Stimulated activated naive CD8-positive, alpha-beta T cell treated with anti-CD3 and anti-CD28 coated beads, Interleukin-15, amount 100 ng/mL, for 72 hours (primary cell): ENCODE measurements at regions not wholly inside any gene's neighbourhood (a gene's known extent, or its start where the extent isn't known, plus 50 kb on each side); places are given as distances from the start of the nearest gene placed in this dataset.
"Not testable (repeated sequence)": the region's sequence is repeated elsewhere in the genome, so short reads cannot be mapped to it uniquely, and the experiment has no call there.

Experiments used
- ATAC-seq: fragments of 150-1000 bp; cut with Tn5 transposase; 2 replicates; pipeline ENCODE4 v1.10.0; 2021; ENCODE audit warnings: mild to moderate bottlenecking, moderate library complexity
- DNase-seq, 2 donors: peaks; one replicate each; pipeline ENCODE4 v3.0.0; 2021 to 2022
- H3K27ac Mint-ChIP-seq, 2 donors: one replicate each; pipeline ENCODE4 v1.8.0; 2022; ENCODE audit warnings: mild to moderate bottlenecking in 2 of 2, mixed read lengths in 2 of 2, moderate library complexity in 2 of 2
- H3K27me3 Mint-ChIP-seq: one replicate; pipeline ENCODE4 v1.8.0; 2022; ENCODE audit warnings: mixed read lengths
- H3K4me1 Mint-ChIP-seq: one replicate; pipeline ENCODE4 v1.8.0; 2022; ENCODE audit warnings: mild to moderate bottlenecking, mixed read lengths
- H3K4me3 Mint-ChIP-seq, 2 donors: one replicate each; pipeline ENCODE4 v1.8.0; 2022; ENCODE audit warnings: mild to moderate bottlenecking in 2 of 2, mixed read lengths in 2 of 2, moderate library complexity in 1 of 2
- H3K9me3 Mint-ChIP-seq, 2 donors: one replicate each; pipeline ENCODE4 v1.8.0; 2022; ENCODE audit warnings: mixed read lengths in 2 of 2

GRCh38 chr16:27633221-27633620 lies 83.3 kb downstream of the KATNIP start:
- peak overlapping the region in 1 of 2 donors; percentile 54 for H3K27ac Mint-ChIP-seq
- H3K4me3 Mint-ChIP-seq, result no peak overlapping the region
- no peaks in the 10 kb centered on the region for H3K27me3 Mint-ChIP-seq
- ATAC-seq, result no peak
- no peaks in the 10 kb centered on the region for H3K4me1 Mint-ChIP-seq
- H3K9me3 Mint-ChIP-seq, result no peaks in the 10 kb centered on the region
- DNase-seq, result no peak

- H3K4me3 Mint-ChIP-seq, result no peak overlapping the region
- no peak overlapping the region for H3K27ac Mint-ChIP-seq
- ATAC-seq (no peak), DNase-seq (no peak)
- H3K9me3 Mint-ChIP-seq, result no peaks in the 10 kb centered on the region
- H3K27me3 Mint-ChIP-seq, result no peaks in the 10 kb centered on the region
- H3K4me1 Mint-ChIP-seq, result no peaks in the 10 kb centered on the region
These were observed 83.8 kb downstream of the KATNIP start for GRCh38 chr16:27633721-27634120.

- DNase-seq (no peak), ATAC-seq (no peak)
- no peak overlapping the region for H3K27ac Mint-ChIP-seq
- no peaks in the 10 kb centered on the region for H3K4me1 Mint-ChIP-seq
- no peaks in the 10 kb centered on the region for H3K9me3 Mint-ChIP-seq
- H3K4me3 Mint-ChIP-seq, result no peak overlapping the region
- no peaks in the 10 kb centered on the region for H3K27me3 Mint-ChIP-seq
These were observed 84.8 kb downstream of the KATNIP start for GRCh38 chr16:27634779-27635178.

DNA sequence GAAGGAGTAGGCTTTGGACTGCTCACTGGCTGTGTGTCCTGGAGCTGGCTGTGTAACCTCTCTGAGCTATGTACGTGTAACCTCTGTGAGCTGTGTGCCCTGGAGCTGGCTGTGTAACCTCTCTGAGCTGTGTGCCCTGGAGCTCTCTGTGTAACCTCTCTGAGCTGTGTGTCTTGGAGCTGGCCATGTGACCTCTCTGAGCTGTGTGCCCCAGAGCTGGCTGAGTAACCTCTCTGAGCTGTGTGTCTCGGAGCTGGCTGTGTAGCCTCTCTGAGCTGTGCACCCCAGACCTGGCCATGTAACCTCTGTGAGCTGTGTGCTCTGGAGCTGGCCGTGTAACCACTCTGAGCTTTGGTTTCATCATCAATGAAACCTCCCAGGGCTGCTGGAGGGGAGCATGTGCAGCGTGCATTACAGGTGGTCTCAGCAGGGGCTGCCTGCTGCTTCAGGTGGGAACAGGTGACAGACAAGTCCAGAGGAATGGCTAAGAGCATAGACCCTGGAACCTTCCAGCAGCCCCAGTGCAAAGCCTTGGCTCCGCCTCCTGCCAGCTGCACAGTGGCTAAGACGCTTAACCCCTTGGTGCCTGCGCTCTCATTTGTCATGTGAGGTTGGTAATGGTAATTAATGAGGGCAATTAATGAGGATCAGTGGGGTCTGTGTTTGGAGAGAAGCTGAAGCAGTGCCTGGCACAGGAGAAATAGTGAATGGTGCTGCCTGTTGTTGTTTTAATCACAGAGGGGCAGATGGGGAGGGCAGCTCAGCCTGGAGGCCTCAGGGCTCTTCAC lies 86.7 kb downstream of the KATNIP start:
- H3K27me3 Mint-ChIP-seq, result no peaks in the 10 kb centered on the region
- peak overlapping the region in 1 of 2 donors; percentile 42 for H3K27ac Mint-ChIP-seq
- no peak for DNase-seq
- no peaks in the 10 kb centered on the region for H3K4me1 Mint-ChIP-seq
- ATAC-seq, result no peak
- H3K9me3 Mint-ChIP-seq, result no peaks in the 10 kb centered on the region
- H3K4me3 Mint-ChIP-seq, result no peak overlapping the region

GRCh38 chr16:27638833-27639560 lies 89.1 kb downstream of the KATNIP start:
- Mint-ChIP-seq H3K27ac (no peak overlapping the region), H3K27me3 (no peaks in the 10 kb centered on the region), H3K4me3 (no peak overlapping the region), H3K4me1 (no peaks in the 10 kb centered on the region), H3K9me3 (no peaks in the 10 kb centered on the region)
- ATAC-seq (no peak), DNase-seq (no peak)

- H3K27ac Mint-ChIP-seq, result no peak overlapping the region
- no peak overlapping the region for H3K4me3 Mint-ChIP-seq
- no peaks in the 10 kb centered on the region for H3K27me3 Mint-ChIP-seq
- no peaks in the 10 kb centered on the region for H3K4me1 Mint-ChIP-seq
- no peaks in the 10 kb centered on the region for H3K9me3 Mint-ChIP-seq
- ATAC-seq (peak; percentile 78), DNase-seq (peak; percentile 17 to 31)
These were observed 89.8 kb downstream of the KATNIP start for GRCh38 chr16:27639561-27640276.

DNA sequence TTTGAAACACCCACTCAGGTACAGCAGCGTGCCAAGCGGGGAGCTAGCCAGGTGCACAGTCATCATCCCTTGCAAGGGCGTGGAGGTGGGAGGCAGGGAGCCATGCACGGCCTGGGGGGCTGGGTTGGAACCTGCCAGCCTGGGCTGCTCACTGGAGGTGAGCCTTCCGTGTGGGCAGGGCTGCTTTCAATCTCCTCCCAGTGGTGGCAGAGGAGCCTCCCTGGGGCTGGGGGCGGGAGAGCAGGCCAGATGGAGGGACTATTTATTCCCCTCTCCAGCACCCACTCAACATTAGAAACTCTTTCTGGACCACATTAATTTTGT lies 90.3 kb downstream of the KATNIP start:
- H3K27ac Mint-ChIP-seq, result no peak overlapping the region
- no peaks in the 10 kb centered on the region for H3K9me3 Mint-ChIP-seq
- no peak for ATAC-seq
- no peaks in the 10 kb centered on the region for H3K27me3 Mint-ChIP-seq
- DNase-seq, result no peak
- H3K4me3 Mint-ChIP-seq, result no peak overlapping the region
- no peaks in the 10 kb centered on the region for H3K4me1 Mint-ChIP-seq

- no peaks in the 10 kb centered on the region for H3K9me3 Mint-ChIP-seq
- DNase-seq (no peak), ATAC-seq (no peak)
- H3K27me3 Mint-ChIP-seq, result no peaks in the 10 kb centered on the region
- H3K4me1 Mint-ChIP-seq, result peaks cover 3% of the 10 kb centered on the region
- no peak overlapping the region for H3K27ac Mint-ChIP-seq
- no peak overlapping the region for H3K4me3 Mint-ChIP-seq
These were observed 91.3 kb downstream of the KATNIP start for GRCh38 chr16:27641260-27641659.

DNA sequence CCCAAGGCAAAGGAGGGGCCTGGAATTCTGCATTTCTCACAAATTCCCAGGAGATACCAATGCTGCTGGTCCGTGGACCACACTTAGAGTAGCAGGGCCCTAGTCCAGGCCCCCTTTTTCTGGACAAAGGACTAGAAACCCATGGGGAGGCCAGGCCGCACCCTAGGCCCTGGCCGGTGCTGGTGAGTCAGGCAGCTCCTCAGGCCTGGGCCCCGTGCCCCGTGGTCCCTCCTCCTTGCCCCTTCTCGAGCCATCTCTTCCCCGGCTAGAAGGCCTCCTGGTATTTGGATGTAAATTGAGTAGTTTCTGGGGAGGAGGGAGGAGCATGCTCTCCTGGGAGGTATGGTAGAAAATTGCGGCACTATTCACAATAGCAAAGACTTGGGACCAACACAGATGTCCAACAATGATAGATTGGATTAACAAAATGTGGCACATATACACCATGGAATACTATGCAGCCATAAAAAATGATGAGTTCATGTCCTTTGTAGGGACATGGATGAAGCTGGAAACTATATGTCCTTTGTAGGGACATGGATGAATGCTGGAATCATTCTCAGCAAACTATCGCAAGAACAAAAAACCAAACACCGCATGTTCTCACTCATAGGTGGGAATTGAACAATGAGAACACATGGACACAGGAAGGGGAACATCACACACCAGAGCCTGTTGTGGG lies 91.9 kb downstream of the KATNIP start:
- H3K4me3 Mint-ChIP-seq, H3K4me1 Mint-ChIP-seq: not testable (repeated sequence)

GRCh38 chr16:27642756-27643155 lies 92.8 kb downstream of the KATNIP start:
- Mint-ChIP-seq H3K9me3 (no peaks in the 10 kb centered on the region), H3K4me1 (peaks cover 5% of the 10 kb centered on the region), H3K27me3 (no peaks in the 10 kb centered on the region), H3K27ac (no peak overlapping the region), H3K4me3 (no peak overlapping the region)
- DNase-seq, result no peak
- no peak for ATAC-seq

More for the DNA sequence above, 91.9 kb downstream of the KATNIP start:
- not testable (repeated sequence) for H3K27me3 Mint-ChIP-seq, H3K9me3 Mint-ChIP-seq, H3K27ac Mint-ChIP-seq, DNase-seq, ATAC-seq

DNA sequence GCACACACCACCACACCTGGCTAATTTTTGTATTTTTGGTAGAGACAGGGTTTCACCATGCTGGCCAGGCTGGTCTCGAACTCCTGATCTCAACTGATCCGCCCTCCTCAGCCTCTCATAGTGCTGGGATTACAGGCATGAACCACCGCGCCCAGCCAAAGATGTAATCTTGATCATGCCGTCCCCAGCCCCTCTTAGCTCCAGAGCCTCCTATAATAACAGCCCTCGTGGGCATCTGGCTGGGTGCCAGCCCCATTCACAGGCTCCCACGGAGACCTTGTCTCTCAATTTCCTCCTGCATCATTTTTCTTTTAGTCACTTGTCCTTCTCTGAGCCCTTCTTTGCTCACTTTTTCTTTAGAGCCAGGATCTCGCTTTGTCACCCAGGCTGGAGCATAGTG lies 94.2 kb downstream of the KATNIP start:
- no peak for ATAC-seq
- H3K9me3 Mint-ChIP-seq, result no peaks in the 10 kb centered on the region
- DNase-seq, result no peak
- peaks cover 5% of the 10 kb centered on the region for H3K4me1 Mint-ChIP-seq
- no peaks in the 10 kb centered on the region for H3K27me3 Mint-ChIP-seq
- no peak overlapping the region for H3K4me3 Mint-ChIP-seq
- H3K27ac Mint-ChIP-seq, result no peak overlapping the region

- ATAC-seq (no peak), DNase-seq (no peak)
- Mint-ChIP-seq H3K4me3 (no peak overlapping the region), H3K27ac (no peak overlapping the region), H3K9me3 (no peaks in the 10 kb centered on the region), H3K4me1 (peaks cover 5% of the 10 kb centered on the region), H3K27me3 (no peaks in the 10 kb centered on the region)
These were observed 95.5 kb downstream of the KATNIP start for GRCh38 chr16:27645396-27645795.

GRCh38 chr16:27646806-27647205 lies 96.9 kb downstream of the KATNIP start:
- Mint-ChIP-seq H3K4me1 (peaks cover 5% of the 10 kb centered on the region), H3K27ac (peak overlapping the region in 1 of 2 donors; percentile 93), H3K4me3 (no peak overlapping the region), H3K9me3 (no peaks in the 10 kb centered on the region), H3K27me3 (no peaks in the 10 kb centered on the region)
- ATAC-seq (no peak), DNase-seq (no peak)

DNA sequence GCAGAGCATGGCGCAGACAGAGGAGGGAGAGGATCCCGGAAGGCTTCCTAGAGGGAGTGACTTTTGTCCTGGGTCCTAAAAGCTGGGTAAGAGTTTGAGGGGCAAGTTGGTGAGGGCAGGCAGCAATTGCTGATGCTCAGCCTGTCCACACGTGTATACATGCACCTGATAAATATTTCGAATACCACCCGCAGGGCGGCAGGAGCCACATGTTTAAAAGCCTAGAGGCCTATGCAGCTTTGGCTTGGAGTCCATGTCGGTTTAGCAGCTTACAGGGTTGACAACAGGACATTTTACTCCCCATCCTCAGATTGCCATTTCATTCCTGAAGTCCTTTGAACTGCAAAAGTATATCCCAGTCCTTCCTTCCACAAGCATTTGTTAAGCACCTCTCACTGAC lies 99.1 kb downstream of the KATNIP start:
- peaks cover 5% of the 10 kb centered on the region for H3K4me1 Mint-ChIP-seq
- H3K27me3 Mint-ChIP-seq, result no peaks in the 10 kb centered on the region
- ATAC-seq (no peak), DNase-seq (no peak)
- H3K9me3 Mint-ChIP-seq, result no peaks in the 10 kb centered on the region
- no peak overlapping the region for H3K27ac Mint-ChIP-seq
- H3K4me3 Mint-ChIP-seq, result no peak overlapping the region

DNA sequence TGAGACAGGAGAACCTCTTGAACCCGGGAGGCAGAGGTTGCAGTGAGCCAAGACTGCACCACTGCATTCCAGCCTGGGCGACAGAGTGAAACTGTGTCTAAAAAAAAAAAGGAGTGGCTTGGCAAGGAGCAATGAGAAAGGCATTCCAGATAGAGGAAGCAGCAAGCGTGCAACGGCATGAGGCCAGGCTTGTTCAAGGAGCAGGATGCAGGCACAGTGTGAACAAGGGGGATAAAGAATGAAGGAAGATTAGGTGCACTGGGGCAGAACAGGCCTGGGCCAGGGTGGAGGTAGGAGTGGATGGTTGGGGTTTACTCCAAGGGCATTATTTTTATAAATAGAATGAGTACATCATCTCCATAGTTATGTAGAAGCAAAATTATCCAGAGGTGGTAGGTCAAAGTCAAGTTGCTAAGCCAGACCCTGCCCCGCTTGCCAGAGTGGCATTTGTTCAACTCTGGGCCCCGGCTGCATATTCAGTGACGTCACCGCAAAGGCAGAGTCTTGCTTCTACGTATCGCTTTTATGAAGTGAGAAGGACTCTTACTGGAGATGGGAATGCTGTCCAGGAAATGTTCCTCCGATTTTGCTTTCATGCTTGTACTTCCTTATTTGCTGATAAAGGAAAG lies 100.2 kb downstream of the KATNIP start:
- no peak for ATAC-seq
- no peak for DNase-seq
- no peak overlapping the region for H3K27ac Mint-ChIP-seq
- no peaks in the 10 kb centered on the region for H3K9me3 Mint-ChIP-seq
- no peaks in the 10 kb centered on the region for H3K27me3 Mint-ChIP-seq
- no peak overlapping the region for H3K4me3 Mint-ChIP-seq
- H3K4me1 Mint-ChIP-seq, result peaks cover 5% of the 10 kb centered on the region
